B cell (primary cell): ENCODE measurements at regions not wholly inside any gene's neighbourhood (a gene's known extent, or its start where the extent isn't known, plus 50 kb on each side); places are given as distances from the start of the nearest gene placed in this dataset.

Experiments used
- EZH2 ChIP-seq: IDR thresholded peaks from 2 replicates; pipeline ENCODE4 v1.6.1; 2012; ENCODE audit warnings: borderline replicate concordance, low read depth, mild to moderate bottlenecking, moderate library complexity, low read length; ENCODE audit not compliant: insufficient read depth, poor library complexity, severe bottlenecking
- TF ChIP-seq, protein P1 (sequence below): fragments of 200-600 bp; IDR thresholded peaks from one replicate; pipeline ENCODE4 v1.8.0; 2022; ENCODE audit warnings: antibody characterized with exemption, mild to moderate bottlenecking

DNA sequence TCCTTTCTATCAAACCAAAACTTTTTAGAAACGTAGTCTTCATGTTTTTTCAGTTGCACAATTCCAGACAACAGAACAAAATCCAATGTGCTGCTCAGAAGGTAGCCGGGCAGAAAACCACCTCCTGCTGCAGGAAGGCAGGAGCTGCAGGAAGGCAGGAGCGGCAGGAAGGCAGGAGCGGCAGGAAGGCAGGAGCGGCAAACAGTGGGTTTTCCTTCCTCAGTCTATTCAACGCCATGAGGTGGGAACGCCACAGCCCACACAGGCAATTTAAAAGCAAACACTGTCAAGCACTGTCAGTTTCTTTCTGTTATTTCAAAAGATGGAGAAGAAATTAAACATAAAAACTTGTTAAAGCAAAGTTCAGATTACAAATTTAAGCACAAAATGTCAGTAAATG is 601.2 kb upstream of the SALL3 start:
- TF ChIP-seq, protein P1, sequence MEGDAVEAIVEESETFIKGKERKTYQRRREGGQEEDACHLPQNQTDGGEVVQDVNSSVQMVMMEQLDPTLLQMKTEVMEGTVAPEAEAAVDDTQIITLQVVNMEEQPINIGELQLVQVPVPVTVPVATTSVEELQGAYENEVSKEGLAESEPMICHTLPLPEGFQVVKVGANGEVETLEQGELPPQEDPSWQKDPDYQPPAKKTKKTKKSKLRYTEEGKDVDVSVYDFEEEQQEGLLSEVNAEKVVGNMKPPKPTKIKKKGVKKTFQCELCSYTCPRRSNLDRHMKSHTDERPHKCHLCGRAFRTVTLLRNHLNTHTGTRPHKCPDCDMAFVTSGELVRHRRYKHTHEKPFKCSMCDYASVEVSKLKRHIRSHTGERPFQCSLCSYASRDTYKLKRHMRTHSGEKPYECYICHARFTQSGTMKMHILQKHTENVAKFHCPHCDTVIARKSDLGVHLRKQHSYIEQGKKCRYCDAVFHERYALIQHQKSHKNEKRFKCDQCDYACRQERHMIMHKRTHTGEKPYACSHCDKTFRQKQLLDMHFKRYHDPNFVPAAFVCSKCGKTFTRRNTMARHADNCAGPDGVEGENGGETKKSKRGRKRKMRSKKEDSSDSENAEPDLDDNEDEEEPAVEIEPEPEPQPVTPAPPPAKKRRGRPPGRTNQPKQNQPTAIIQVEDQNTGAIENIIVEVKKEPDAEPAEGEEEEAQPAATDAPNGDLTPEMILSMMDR: no peak
- no peak for TF ChIP-seq EZH2
